Activated naive CD8-positive, alpha-beta T cell treated with anti-CD3 and anti-CD28 coated beads, Interleukin-2, amount 10 ng/mL, durations not matched to agents 7 days and 5 days (primary cell): ENCODE measurements at regions not wholly inside any gene's neighbourhood (a gene's known extent, or its start where the extent isn't known, plus 50 kb on each side); places are given as distances from the start of the nearest gene placed in this dataset.
"Not testable (repeated sequence)": the region's sequence is repeated elsewhere in the genome, so short reads cannot be mapped to it uniquely, and the experiment has no call there.

Experiments
- ATAC-seq: fragments of 150-1000 bp; cut with Tn5 transposase; one replicate; pipeline ENCODE4 v1.10.0; 2021; ENCODE audit warnings: low read depth, moderate library complexity
- POLR2A ChIA-PET: fragments of 350-600 bp; sonication (Branson Sonifier 250); formaldehyde crosslinking; loops from one replicate; lab custom pipeline; 2021; ENCODE audit warnings: antibody characterized with exemption; lab: Charles Lee
- DNase-seq: peaks from one replicate; pipeline ENCODE4 v3.0.0; 2021
- H3K27ac Mint-ChIP-seq: one replicate; pipeline ENCODE4 v1.8.0; 2022; ENCODE audit warnings: mild to moderate bottlenecking, mixed read lengths
- H3K27me3 Mint-ChIP-seq: one replicate; pipeline ENCODE4 v1.8.0; 2022; ENCODE audit warnings: mild to moderate bottlenecking, moderate library complexity, mixed read lengths
- H3K36me3 Mint-ChIP-seq: one replicate; pipeline ENCODE4 v1.8.0; 2021; ENCODE audit warnings: mild to moderate bottlenecking, mixed read lengths
- H3K4me1 Mint-ChIP-seq: one replicate; pipeline ENCODE4 v1.8.0; 2021; ENCODE audit warnings: mixed read lengths
- H3K4me3 Mint-ChIP-seq: one replicate; pipeline ENCODE4 v1.8.0; 2022; ENCODE audit warnings: mild to moderate bottlenecking, moderate library complexity, mixed read lengths
- H3K9me3 Mint-ChIP-seq: one replicate; pipeline ENCODE4 v1.8.0; 2021; ENCODE audit warnings: mixed read lengths

GRCh38 chr1:95297906-95298305 is 63.9 kb downstream of the RWDD3 start:
- H3K27ac Mint-ChIP-seq, H3K4me3 Mint-ChIP-seq, POLR2A ChIA-PET, H3K4me1 Mint-ChIP-seq, DNase-seq, H3K27me3 Mint-ChIP-seq, H3K9me3 Mint-ChIP-seq, ATAC-seq, H3K36me3 Mint-ChIP-seq: not testable (repeated sequence)

- Mint-ChIP-seq H3K4me3 (no peak overlapping the region), H3K9me3 (no peaks in the 10 kb centered on the region), H3K4me1 (no peaks in the 10 kb centered on the region), H3K27me3 (no peaks in the 10 kb centered on the region), H3K36me3 (no peaks in the 10 kb centered on the region), H3K27ac (no peak overlapping the region)
- POLR2A ChIA-PET, result no interaction called here
- ATAC-seq, result no peak
- DNase-seq, result no peak
These were observed 67.1 kb downstream of the RWDD3 start for GRCh38 chr1:95301091-95301490.

GRCh38 chr1:95301614-95302013 is 67.6 kb downstream of the RWDD3 start:
- H3K4me1 Mint-ChIP-seq, result no peaks in the 10 kb centered on the region
- ATAC-seq (no peak), DNase-seq (no peak)
- no peak overlapping the region for H3K4me3 Mint-ChIP-seq
- no peaks in the 10 kb centered on the region for H3K9me3 Mint-ChIP-seq
- no peaks in the 10 kb centered on the region for H3K27me3 Mint-ChIP-seq
- POLR2A ChIA-PET, result no interaction called here
- no peak overlapping the region for H3K27ac Mint-ChIP-seq
- H3K36me3 Mint-ChIP-seq, result no peaks in the 10 kb centered on the region

- Mint-ChIP-seq H3K27ac (no peak overlapping the region), H3K4me1 (no peaks in the 10 kb centered on the region), H3K9me3 (no peaks in the 10 kb centered on the region), H3K27me3 (peaks cover 9% of the 10 kb centered on the region), H3K36me3 (no peaks in the 10 kb centered on the region), H3K4me3 (no peak overlapping the region)
- ATAC-seq (no peak), DNase-seq (no peak)
- POLR2A ChIA-PET, result no interaction called here
These were observed 70.8 kb downstream of the RWDD3 start for GRCh38 chr1:95304803-95305202.

- no peaks in the 10 kb centered on the region for H3K4me1 Mint-ChIP-seq
- H3K4me3 Mint-ChIP-seq, result no peak overlapping the region
- no peaks in the 10 kb centered on the region for H3K9me3 Mint-ChIP-seq
- H3K36me3 Mint-ChIP-seq, result no peaks in the 10 kb centered on the region
- H3K27me3 Mint-ChIP-seq, result peaks cover 16% of the 10 kb centered on the region
- H3K27ac Mint-ChIP-seq, result no peak overlapping the region
- no peak for ATAC-seq
- DNase-seq, result no peak
- POLR2A ChIA-PET, result no interaction called here
These were observed 74.4 kb downstream of the RWDD3 start for GRCh38 chr1:95308276-95309030.

GRCh38 chr1:95309031-95309471 is 75.0 kb downstream of the RWDD3 start:
- Mint-ChIP-seq H3K36me3 (no peaks in the 10 kb centered on the region), H3K4me1 (no peaks in the 10 kb centered on the region), H3K27me3 (peaks cover 16% of the 10 kb centered on the region), H3K4me3 (no peak overlapping the region), H3K9me3 (no peaks in the 10 kb centered on the region), H3K27ac (no peak overlapping the region)
- POLR2A ChIA-PET, result no interaction called here
- DNase-seq (no peak), ATAC-seq (no peak)

- Mint-ChIP-seq H3K36me3 (no peaks in the 10 kb centered on the region), H3K4me3 (no peak overlapping the region), H3K27ac (no peak overlapping the region), H3K9me3 (no peaks in the 10 kb centered on the region), H3K4me1 (no peaks in the 10 kb centered on the region), H3K27me3 (peaks cover 16% of the 10 kb centered on the region)
- POLR2A ChIA-PET, result no interaction called here
- ATAC-seq, result no peak
- no peak for DNase-seq
These were observed 77.0 kb downstream of the RWDD3 start for GRCh38 chr1:95311014-95311413.

GRCh38 chr1:95311762-95312161 is 77.8 kb downstream of the RWDD3 start:
- Mint-ChIP-seq H3K4me1 (no peaks in the 10 kb centered on the region), H3K27ac (no peak overlapping the region), H3K9me3 (no peaks in the 10 kb centered on the region), H3K27me3 (peaks cover 16% of the 10 kb centered on the region), H3K4me3 (no peak overlapping the region), H3K36me3 (no peaks in the 10 kb centered on the region)
- DNase-seq (no peak), ATAC-seq (no peak)
- POLR2A ChIA-PET, result no interaction called here

GRCh38 chr1:95312181-95312580 is 78.2 kb downstream of the RWDD3 start:
- H3K4me1 Mint-ChIP-seq, result no peaks in the 10 kb centered on the region
- H3K27ac Mint-ChIP-seq, result no peak overlapping the region

GRCh38 chr1:95313527-95313926 is 79.5 kb downstream of the RWDD3 start:
- no peaks in the 10 kb centered on the region for H3K36me3 Mint-ChIP-seq
- H3K27me3 Mint-ChIP-seq, result peaks cover 10% of the 10 kb centered on the region
- H3K27ac Mint-ChIP-seq, result no peak overlapping the region
- DNase-seq, result no peak
- H3K9me3 Mint-ChIP-seq, result no peaks in the 10 kb centered on the region
- POLR2A ChIA-PET, result no interaction called here
- no peaks in the 10 kb centered on the region for H3K4me1 Mint-ChIP-seq
- ATAC-seq, result no peak
- no peak overlapping the region for H3K4me3 Mint-ChIP-seq

More at GRCh38 chr1:95312181-95312580, 78.2 kb downstream of the RWDD3 start:
- Mint-ChIP-seq H3K36me3 (no peaks in the 10 kb centered on the region), H3K4me3 (no peak overlapping the region), H3K9me3 (no peaks in the 10 kb centered on the region), H3K27me3 (peaks cover 16% of the 10 kb centered on the region)
- ATAC-seq, result no peak
- POLR2A ChIA-PET, result no interaction called here
- DNase-seq, result no peak

- no peaks in the 10 kb centered on the region for H3K36me3 Mint-ChIP-seq
- POLR2A ChIA-PET, result no interaction called here
These were observed 87.5 kb downstream of the RWDD3 start for GRCh38 chr1:95321531-95321930.

GRCh38 chr1:95323123-95323522 is 89.1 kb downstream of the RWDD3 start:
- no peak for DNase-seq
- POLR2A ChIA-PET, result no interaction called here

More at GRCh38 chr1:95321531-95321930, 87.5 kb downstream of the RWDD3 start:
- no peaks in the 10 kb centered on the region for H3K9me3 Mint-ChIP-seq
- no peak for DNase-seq
- no peak for ATAC-seq
- no peak overlapping the region for H3K27ac Mint-ChIP-seq
- H3K4me1 Mint-ChIP-seq, result no peaks in the 10 kb centered on the region
- no peak overlapping the region for H3K4me3 Mint-ChIP-seq
- peaks cover 2% of the 10 kb centered on the region for H3K27me3 Mint-ChIP-seq

GRCh38 chr1:95325349-95325748 is 91.3 kb downstream of the RWDD3 start:
- POLR2A ChIA-PET, result no interaction called here
- Mint-ChIP-seq H3K9me3 (no peaks in the 10 kb centered on the region), H3K27me3 (peaks cover 3% of the 10 kb centered on the region), H3K4me1 (no peaks in the 10 kb centered on the region), H3K36me3 (no peaks in the 10 kb centered on the region), H3K27ac (no peak overlapping the region), H3K4me3 (no peak overlapping the region)
- no peak for ATAC-seq
- no peak for DNase-seq

More at GRCh38 chr1:95323123-95323522, 89.1 kb downstream of the RWDD3 start:
- Mint-ChIP-seq H3K36me3 (no peaks in the 10 kb centered on the region), H3K4me1 (no peaks in the 10 kb centered on the region), H3K9me3 (no peaks in the 10 kb centered on the region), H3K27me3 (peaks cover 3% of the 10 kb centered on the region), H3K27ac (no peak overlapping the region), H3K4me3 (no peak overlapping the region)
- ATAC-seq, result no peak

GRCh38 chr1:95326023-95326422 is 92.0 kb downstream of the RWDD3 start:
- H3K4me1 Mint-ChIP-seq, result no peaks in the 10 kb centered on the region
- no peak overlapping the region for H3K27ac Mint-ChIP-seq
- H3K9me3 Mint-ChIP-seq, result no peaks in the 10 kb centered on the region
- DNase-seq (no peak), ATAC-seq (no peak)
- H3K27me3 Mint-ChIP-seq, result peaks cover 3% of the 10 kb centered on the region
- H3K36me3 Mint-ChIP-seq, result no peaks in the 10 kb centered on the region
- POLR2A ChIA-PET, result no interaction called here
- H3K4me3 Mint-ChIP-seq, result no peak overlapping the region
